SJSA1 (cell line): ENCODE measurements at regions not wholly inside any gene's neighbourhood (a gene's known extent, or its start where the extent isn't known, plus 50 kb on each side); places are given as distances from the start of the nearest gene placed in this dataset.

Experiments
- DNase-seq, 2 experiments: peaks; one replicate each; pipeline ENCODE4 v3.0.0-alpha.2; 2015 to 2020; ENCODE audit warnings: low spot score in 2 of 2, low read depth in 1 of 2
- H3K27ac ChIP-seq: fragments of 250-450 bp; sonication (Bioruptor Pico); 2 replicates; pipeline ENCODE4 v1.5.1; 2020; ENCODE audit warnings: mild to moderate bottlenecking, moderate library complexity
- H3K27me3 ChIP-seq: fragments of 250-450 bp; sonication (Bioruptor Pico); replicated peaks from 2 replicates; pipeline ENCODE4 v1.5.1; 2020; ENCODE audit warnings: mild to moderate bottlenecking, moderate library complexity
- H3K36me3 ChIP-seq: fragments of 250-450 bp; sonication (Bioruptor Pico); 2 replicates; pipeline ENCODE4 v1.5.1; 2020; ENCODE audit warnings: mild to moderate bottlenecking
- H3K4me1 ChIP-seq: fragments of 250-450 bp; sonication (Bioruptor Pico); replicated peaks from 2 replicates; pipeline ENCODE4 v1.6.1; 2021; ENCODE audit warnings: mild to moderate bottlenecking
- H3K4me3 ChIP-seq: fragments of 250-450 bp; sonication (Bioruptor Pico); 2 replicates; pipeline ENCODE4 v1.5.1; 2020; ENCODE audit warnings: mild to moderate bottlenecking
- H3K9me3 ChIP-seq: fragments of 250-450 bp; sonication (Bioruptor Pico); replicated peaks from 2 replicates; pipeline ENCODE4 v1.5.1; 2020; ENCODE audit warnings: mild to moderate bottlenecking

GRCh38 chr1:30274173-30274970, 449.0 kb downstream of the MATN1 start:
- H3K4me3 ChIP-seq = no peak overlapping the region
- H3K27ac ChIP-seq = no peak overlapping the region
- H3K9me3 ChIP-seq = no peaks in the 10 kb centered on the region
- H3K27me3 ChIP-seq = no peaks in the 10 kb centered on the region
- H3K4me1 ChIP-seq = no peaks in the 10 kb centered on the region
- no peaks in the 10 kb centered on the region for H3K36me3 ChIP-seq
- peak in 1 of 2 experiments; percentile 23 for DNase-seq

GRCh38 chr1:30273456-30273855, 449.9 kb downstream of the MATN1 start:
- no peaks in the 10 kb centered on the region for H3K4me1 ChIP-seq
- no peaks in the 10 kb centered on the region for H3K36me3 ChIP-seq
- no peak overlapping the region for H3K27ac ChIP-seq
- peak in 1 of 2 experiments; percentile 30 for DNase-seq
- no peaks in the 10 kb centered on the region for H3K27me3 ChIP-seq
- H3K9me3 ChIP-seq = no peaks in the 10 kb centered on the region
- H3K4me3 ChIP-seq = no peak overlapping the region

GRCh38 chr1:30273021-30273325, 450.4 kb downstream of the MATN1 start:
- Histone ChIP-seq H3K9me3 (no peaks in the 10 kb centered on the region), H3K36me3 (no peaks in the 10 kb centered on the region), H3K27me3 (no peaks in the 10 kb centered on the region), H3K27ac (no peak overlapping the region), H3K4me3 (no peak overlapping the region), H3K4me1 (no peaks in the 10 kb centered on the region)
- DNase-seq = no peak

GRCh38 chr1:30272277-30273020, 450.9 kb downstream of the MATN1 start:
- no peak for DNase-seq
- no peaks in the 10 kb centered on the region for H3K36me3 ChIP-seq
- no peak overlapping the region for H3K4me3 ChIP-seq
- H3K27ac ChIP-seq = no peak overlapping the region
- H3K9me3 ChIP-seq = no peaks in the 10 kb centered on the region
- no peaks in the 10 kb centered on the region for H3K27me3 ChIP-seq
- no peaks in the 10 kb centered on the region for H3K4me1 ChIP-seq

GRCh38 chr1:30271401-30272276, 451.7 kb downstream of the MATN1 start:
- no peak overlapping the region for H3K27ac ChIP-seq
- H3K4me3 ChIP-seq = no peak overlapping the region
- no peaks in the 10 kb centered on the region for H3K9me3 ChIP-seq
- H3K4me1 ChIP-seq = no peaks in the 10 kb centered on the region
- H3K27me3 ChIP-seq = no peaks in the 10 kb centered on the region
- no peak for DNase-seq
- H3K36me3 ChIP-seq = no peaks in the 10 kb centered on the region

- H3K4me1 ChIP-seq = no peaks in the 10 kb centered on the region
- no peak for DNase-seq
- no peak overlapping the region for H3K4me3 ChIP-seq
- H3K9me3 ChIP-seq = no peaks in the 10 kb centered on the region
- no peaks in the 10 kb centered on the region for H3K36me3 ChIP-seq
- no peak overlapping the region for H3K27ac ChIP-seq
- H3K27me3 ChIP-seq = no peaks in the 10 kb centered on the region
Observed at GRCh38 chr1:30270461-30270860, 452.9 kb downstream of the MATN1 start.

- H3K27me3 ChIP-seq = no peaks in the 10 kb centered on the region
- DNase-seq = no peak
- H3K9me3 ChIP-seq = no peaks in the 10 kb centered on the region
- H3K4me1 ChIP-seq = no peaks in the 10 kb centered on the region
- no peaks in the 10 kb centered on the region for H3K36me3 ChIP-seq
- no peak overlapping the region for H3K4me3 ChIP-seq
- H3K27ac ChIP-seq = no peak overlapping the region
Observed at GRCh38 chr1:30268923-30269666, 454.3 kb downstream of the MATN1 start.

- Histone ChIP-seq H3K4me1 (no peaks in the 10 kb centered on the region), H3K27ac (no peak overlapping the region), H3K27me3 (no peaks in the 10 kb centered on the region), H3K4me3 (no peak overlapping the region), H3K36me3 (no peaks in the 10 kb centered on the region), H3K9me3 (no peaks in the 10 kb centered on the region)
- DNase-seq = no peak
Observed at GRCh38 chr1:30267856-30268255, 455.5 kb downstream of the MATN1 start.

- DNase-seq = no peak
- no peaks in the 10 kb centered on the region for H3K9me3 ChIP-seq
- no peak overlapping the region for H3K27ac ChIP-seq
- no peak overlapping the region for H3K4me3 ChIP-seq
- no peaks in the 10 kb centered on the region for H3K36me3 ChIP-seq
- H3K4me1 ChIP-seq = no peaks in the 10 kb centered on the region
- no peaks in the 10 kb centered on the region for H3K27me3 ChIP-seq
Observed at GRCh38 chr1:30267046-30267445, 456.3 kb downstream of the MATN1 start.

- no peak for DNase-seq
Observed at GRCh38 chr1:30265127-30266070, 458.0 kb downstream of the MATN1 start.

GRCh38 chr1:30264672-30265025, 458.7 kb downstream of the MATN1 start:
- no peak overlapping the region for H3K4me3 ChIP-seq
- H3K27me3 ChIP-seq = no peaks in the 10 kb centered on the region
- no peaks in the 10 kb centered on the region; the same call in 1 of the 2 replicates for H3K9me3 ChIP-seq
- H3K4me1 ChIP-seq = no peaks in the 10 kb centered on the region
- no peak overlapping the region for H3K27ac ChIP-seq
- no peaks in the 10 kb centered on the region for H3K36me3 ChIP-seq
- DNase-seq = no peak

More at GRCh38 chr1:30265127-30266070, 458.0 kb downstream of the MATN1 start:
- H3K9me3 ChIP-seq = no peaks in the 10 kb centered on the region; the same call in 1 of the 2 replicates
- H3K4me3 ChIP-seq = no peak overlapping the region
- H3K4me1 ChIP-seq = no peaks in the 10 kb centered on the region
- no peaks in the 10 kb centered on the region for H3K27me3 ChIP-seq
- no peaks in the 10 kb centered on the region for H3K36me3 ChIP-seq
- no peak overlapping the region for H3K27ac ChIP-seq

- peaks cover 5% of the 10 kb centered on the region; the same call in 1 of the 2 replicates for H3K27me3 ChIP-seq
- no peak overlapping the region for H3K27ac ChIP-seq
- H3K9me3 ChIP-seq = no peaks in the 10 kb centered on the region; the same call in 1 of the 2 replicates
- H3K36me3 ChIP-seq = no peaks in the 10 kb centered on the region
- H3K4me1 ChIP-seq = no peaks in the 10 kb centered on the region
- no peak overlapping the region for H3K4me3 ChIP-seq
- no peak for DNase-seq
Observed at GRCh38 chr1:30263888-30264671, 459.3 kb downstream of the MATN1 start.
